HG03064 (cell line): ENCODE measurements at regions not wholly inside any gene's neighbourhood (a gene's known extent, or its start where the extent isn't known, plus 50 kb on each side); places are given as distances from the start of the nearest gene placed in this dataset.

Experiments used
- ATAC-seq: cut with Tn5 transposase; IDR thresholded peaks from one replicate; pipeline ENCODE4 v1.9.1; 2021; ENCODE audit warnings: low read depth; ENCODE audit not compliant: unreplicated experiment

DNA sequence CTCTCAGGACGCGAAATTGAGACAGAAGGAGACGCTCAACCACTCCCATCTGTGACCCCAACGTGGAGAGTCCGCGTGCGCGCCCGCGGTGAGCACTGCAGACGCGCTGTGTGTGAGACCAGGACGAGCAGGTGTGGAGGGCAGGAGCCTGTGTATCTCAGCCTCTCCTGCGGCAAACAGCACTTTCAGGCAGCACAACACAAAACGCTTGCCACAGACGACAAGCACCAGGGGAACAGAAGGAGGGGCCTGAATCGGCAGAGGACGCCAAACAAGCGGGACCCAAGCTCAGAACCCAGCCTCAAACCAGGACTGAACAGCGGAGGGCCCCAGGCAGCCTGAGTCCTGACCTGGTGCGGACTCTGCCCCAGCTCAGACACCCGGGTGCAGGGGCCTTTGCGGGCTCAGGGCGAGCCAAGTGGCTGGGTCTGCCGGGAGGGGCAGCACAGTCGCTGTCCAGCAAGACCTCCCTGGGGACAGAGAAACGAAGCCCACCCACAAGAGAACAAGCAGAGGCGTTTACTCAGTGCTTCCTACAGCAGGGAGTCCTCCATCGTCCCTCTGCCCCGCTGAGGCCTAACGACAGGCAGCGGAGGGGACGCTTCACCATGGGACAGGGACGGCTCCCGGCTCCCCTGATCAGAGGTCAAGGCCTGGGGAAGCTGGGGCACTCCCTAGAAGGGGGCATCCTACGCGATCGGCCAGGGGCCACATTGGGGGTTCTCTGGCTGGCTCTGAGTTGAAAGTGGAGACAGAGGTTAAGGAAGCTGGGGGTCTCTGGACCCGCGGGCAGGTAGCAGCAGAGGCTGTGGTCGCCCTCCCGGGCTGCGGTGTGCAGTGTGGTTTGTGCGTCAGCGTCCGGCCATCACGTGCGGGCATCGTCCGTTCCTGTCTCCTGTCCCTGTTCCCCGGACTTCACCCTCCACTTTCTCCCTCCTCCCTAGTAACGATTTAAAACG is 560.8 kb downstream of the BRD1 start:
- ATAC-seq = no peak

DNA sequence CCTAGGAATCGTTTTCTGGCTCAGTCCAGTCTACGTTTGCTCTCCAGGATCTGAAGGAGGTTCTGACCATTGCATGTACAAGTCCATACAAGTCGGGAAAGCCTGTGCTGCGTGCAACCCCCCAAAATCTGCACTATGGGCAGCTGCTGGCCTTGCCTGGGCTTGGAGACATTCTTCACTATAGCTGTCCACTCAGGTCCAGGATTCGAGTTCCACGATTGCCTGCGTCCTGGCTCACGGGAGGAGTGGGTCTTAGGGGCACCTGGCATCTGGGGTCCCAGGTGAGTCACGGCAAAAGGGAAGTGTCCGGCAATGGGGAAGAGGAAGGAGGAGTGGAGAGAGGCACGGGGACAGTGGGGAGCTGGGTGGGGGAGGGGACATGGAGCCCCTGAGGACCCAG is 563.0 kb downstream of the BRD1 start:
- no peak for ATAC-seq

DNA sequence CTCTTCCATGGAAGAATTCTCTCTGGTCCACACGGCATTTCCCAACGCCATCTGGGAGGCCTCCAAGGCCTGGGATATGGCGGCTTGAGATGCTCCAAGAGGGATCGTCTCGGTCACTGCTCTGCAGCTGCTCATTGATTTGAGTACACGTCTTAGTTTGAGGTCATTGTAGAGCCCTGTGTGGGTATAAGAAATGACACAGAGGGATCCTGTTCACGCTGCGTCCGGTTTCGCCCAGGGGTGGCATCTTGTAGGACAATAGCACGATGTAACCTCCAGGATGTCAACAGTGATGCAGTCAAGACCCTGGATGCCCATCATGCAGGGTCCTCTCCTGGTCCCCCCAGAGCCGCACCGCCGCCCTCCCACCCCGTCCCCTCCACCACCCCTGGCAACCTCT is 564.6 kb downstream of the BRD1 start:
- no peak for ATAC-seq

DNA sequence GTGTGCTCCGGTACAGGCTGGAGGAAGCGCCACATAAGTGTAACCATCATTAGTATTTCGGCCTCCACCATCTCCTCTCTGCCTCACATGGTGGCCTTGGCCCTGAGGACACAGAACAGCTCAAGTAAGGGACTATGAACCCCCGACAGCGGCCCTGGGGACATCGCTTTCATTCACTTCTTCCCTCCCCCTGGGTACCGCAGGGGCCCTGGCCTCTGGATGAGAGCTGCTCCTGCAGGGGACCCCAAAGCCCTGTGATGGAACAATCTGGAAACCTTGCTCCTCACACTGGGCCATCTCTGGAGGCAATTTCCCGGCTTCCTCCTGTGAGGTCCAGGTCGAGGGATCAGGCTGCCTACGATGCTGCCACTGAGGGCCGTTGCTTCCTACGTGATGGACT is 565.5 kb downstream of the BRD1 start:
- no peak for ATAC-seq

DNA sequence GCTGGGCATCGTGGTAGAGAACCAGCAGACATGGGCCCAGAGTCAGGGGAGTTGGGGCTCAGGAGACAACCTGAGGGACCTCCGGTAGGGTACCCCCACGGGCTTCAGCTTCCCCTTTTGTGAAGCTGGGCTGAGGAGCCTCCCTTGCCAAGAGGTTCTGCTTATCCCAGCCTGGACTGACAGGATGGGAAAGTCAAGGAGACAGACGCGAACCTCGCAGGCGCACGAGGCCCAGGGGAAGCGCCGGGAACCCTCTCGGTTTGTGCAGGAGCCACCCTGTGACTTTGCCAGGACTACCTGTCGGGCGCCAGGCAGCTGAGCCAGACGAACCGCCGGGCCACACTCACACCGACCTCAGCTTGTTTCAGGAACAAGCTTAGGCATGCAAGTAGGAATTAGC is 566.1 kb downstream of the BRD1 start:
- no peak for ATAC-seq

DNA sequence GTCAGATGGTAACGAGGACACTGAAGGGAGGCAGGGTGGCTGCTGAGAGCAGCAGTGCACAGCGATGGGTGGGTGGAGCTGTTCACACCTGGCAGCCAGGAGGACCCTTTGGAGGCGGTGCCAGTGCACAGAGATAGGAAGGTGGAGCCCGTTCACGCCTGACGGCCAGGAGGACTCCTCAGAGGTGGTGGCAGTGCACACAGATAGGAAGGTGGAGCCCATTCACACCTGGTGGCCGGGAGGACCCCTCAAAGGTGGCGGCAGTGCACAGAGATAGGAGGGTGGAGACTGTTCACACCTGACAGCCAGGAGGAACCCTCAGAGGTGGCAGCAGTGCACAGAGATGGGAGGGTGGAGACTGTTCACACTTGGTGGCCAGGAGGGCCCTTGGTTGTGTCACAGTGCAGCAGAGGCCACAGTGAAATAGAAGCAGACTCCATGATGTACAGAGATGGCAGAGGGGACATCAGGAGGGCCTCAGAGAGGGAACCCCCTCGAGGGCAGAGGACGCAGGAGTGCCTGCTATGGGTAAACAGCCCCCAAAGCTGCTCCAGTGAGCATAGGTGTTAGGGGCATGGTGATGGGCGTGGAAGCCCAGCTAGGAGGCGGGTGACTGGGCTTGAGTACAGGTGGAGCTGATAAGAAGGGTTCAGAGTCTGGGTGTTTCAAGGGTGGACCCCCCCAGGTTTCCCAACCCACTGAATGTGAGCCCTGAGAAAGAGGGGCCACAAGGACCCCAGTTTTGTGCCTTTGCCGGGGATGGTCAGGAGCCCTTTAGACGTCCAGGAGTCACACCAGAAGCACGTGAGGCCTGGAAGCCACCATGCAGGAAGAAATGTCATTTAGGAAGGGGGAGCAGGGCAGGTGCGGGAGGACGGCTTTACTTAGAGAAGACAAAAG is 566.7 kb downstream of the BRD1 start:
- no peak for ATAC-seq

DNA sequence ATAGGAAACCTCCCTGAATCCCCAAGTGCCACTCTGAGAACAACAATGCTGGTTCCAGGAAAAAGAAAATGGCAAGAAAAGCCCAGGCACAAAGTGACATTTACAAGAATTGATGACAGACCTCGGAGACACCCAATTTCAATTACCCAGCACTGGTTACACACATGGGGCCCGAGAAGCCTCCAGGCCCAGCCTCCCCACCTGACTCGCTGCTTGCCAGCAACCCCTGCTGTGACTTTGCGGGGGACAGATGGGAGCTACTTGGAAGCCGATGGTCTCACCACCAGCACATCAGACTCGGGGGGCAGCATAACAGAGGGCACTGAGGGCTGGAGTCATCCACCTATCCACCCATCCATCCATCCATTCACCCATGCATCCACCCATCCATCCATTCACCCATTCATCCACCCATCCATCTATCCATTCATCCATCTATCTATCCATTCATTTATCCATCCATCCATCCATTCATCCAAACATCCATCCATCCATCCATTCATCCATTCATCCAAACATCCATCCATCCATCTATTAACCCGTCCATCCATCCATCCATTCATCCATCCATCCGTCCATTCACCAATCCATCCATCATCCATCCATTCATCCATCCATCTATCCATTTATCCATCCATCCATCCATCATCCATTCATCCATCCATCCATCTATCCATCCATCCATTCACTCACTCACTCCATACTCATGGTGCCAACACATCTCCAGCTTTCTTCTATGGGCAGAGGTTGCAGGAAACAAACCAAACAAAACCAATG is 567.6 kb downstream of the BRD1 start:
- ATAC-seq = no peak

DNA sequence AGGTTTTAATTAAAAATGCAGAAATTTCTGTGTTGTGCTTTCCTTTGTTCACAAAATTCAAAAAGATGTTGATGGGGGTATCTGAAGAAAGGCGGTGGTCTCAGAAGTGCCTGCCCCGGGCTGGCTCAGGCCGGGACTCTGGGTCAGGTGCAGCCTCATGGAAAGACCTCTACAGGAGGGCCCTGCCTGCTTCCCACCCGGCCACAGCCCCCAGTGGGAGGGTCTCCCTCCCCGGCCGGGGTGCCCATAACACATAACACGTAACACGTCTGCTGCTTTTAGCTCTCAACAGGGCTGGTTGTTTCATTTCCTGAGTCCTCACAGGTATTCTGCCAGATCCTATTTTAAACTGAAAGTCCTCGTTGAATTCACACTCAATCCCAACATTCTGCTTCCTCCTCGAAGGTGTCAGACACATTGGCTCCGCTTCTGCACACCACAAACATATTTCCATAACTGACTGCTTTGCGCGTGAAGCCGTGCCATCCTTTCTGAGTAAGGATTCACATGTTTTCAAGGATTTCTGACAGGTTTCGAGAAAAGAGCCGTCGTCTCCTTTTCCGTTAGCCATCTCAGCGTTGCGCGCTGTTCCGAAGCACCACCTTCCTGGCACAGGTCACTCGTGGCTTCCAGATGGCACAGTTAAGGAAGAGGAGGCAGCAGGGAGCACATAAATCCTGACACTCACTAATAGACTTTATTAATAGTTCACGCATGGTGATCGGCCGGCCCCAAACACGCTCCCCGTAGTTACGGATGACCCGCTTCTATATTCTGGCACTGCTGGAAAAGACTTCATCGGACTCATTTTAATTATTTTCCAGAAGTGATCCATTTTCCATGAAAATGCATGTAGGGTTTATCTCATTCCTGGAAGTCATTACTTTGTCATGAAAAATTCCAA is 569.3 kb downstream of the BRD1 start:
- no peak for ATAC-seq

DNA sequence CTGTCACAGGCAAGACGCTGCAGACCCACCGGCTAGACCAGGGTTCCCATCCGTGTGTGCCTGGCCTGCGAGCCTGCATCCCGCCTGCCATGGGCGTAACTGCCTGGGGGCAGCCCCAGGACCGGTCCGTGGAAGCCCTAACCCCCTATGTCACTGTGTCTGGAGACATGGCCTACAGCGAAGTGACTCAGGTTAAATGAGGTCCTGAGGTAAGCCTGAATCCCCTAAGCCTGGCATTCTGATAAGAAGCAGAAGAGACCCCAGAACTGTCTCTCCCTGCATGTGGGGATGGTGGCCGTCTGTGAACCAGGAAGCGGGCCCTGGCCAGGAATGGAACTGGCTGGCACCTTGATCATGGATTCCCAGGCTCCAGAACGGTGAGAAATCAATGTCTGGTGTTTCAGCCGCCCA is 570.1 kb downstream of the BRD1 start:
- no peak for ATAC-seq

DNA sequence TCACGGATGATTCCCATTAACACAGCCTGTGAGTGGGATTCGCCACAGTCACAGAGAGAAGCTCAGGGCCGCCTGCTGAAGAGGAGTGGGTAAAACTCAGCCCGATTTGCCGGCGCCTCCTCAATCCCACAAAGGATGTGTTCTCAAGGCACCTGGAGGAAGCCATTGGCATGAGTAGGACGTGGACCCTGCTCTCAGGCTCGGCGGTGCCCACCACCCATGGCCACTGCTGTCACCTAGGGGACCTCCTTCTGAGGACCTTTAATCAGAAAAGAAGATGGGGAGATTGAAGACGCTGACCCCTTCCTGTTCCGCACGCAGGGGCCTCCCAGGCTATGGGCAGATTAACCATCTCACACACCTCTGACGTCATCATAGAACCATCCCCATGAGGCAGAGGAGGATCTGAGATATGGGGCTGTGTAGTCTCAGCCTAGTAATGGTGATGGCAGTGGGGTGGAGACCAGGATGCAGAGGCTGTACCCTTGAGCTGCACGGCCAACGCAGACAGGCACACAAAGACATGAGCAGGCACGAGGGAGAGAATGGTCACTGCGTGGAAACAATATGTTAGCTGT is 571.8 kb downstream of the BRD1 start:
- ATAC-seq = no peak

DNA sequence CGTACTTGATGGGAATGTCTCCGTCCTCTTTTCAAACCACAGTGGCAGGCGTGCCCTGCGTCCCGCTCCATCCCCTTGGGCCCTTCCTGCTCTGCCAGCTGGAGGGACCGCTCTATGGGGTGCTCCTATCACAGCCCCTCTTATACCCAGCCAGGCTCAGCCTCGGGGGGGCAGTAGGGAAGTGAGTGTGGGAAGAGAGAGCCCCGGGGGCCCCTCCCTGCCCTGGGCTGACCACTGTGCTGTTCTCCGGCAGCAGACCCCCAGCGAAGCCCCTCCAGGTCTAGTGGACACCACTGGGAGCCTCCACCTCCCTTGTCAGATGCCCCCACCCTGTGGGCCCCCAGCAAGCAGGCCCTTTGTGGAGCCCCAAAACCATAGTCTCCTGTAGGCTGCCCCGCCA is 572.5 kb downstream of the BRD1 start:
- no peak for ATAC-seq

DNA sequence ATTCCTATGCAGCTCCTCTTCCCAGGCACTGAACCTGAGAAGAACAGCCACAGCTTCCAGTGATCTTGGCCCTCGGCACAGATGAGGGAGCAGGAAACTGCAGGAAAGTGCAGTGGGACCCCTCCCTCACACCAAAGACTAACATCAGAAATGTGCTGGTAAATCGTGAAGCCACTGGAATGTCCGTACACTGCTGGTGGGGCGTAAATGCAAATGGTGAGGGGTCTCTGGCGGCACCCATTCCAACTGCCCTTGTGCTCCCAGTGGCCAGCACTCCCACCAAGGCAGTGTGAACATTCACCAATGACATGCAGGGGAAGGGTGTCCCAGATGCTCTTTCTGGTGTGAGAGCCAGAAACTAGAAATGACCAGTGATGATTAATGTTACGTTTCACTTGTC is 574.0 kb downstream of the BRD1 start:
- no peak for ATAC-seq

DNA sequence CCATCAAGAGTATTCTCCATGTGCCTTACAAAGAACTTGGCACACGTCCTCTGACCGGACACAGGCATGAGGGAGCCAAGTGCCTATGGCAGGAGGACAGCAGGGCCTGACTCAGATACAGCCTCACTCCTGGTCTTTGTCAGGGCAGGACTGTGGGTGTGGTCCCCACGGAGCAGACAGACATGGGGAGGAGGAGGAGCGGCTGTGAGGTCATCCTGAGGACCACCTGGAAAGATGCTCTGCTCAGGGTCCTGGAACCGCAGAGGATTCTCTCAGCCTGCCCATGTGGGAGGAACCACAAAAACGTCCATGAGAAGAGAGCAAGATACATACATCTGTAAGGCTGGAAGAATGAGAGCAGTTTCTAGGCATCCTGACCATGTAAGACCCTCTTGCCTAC is 576.3 kb downstream of the BRD1 start:
- ATAC-seq = no peak

DNA sequence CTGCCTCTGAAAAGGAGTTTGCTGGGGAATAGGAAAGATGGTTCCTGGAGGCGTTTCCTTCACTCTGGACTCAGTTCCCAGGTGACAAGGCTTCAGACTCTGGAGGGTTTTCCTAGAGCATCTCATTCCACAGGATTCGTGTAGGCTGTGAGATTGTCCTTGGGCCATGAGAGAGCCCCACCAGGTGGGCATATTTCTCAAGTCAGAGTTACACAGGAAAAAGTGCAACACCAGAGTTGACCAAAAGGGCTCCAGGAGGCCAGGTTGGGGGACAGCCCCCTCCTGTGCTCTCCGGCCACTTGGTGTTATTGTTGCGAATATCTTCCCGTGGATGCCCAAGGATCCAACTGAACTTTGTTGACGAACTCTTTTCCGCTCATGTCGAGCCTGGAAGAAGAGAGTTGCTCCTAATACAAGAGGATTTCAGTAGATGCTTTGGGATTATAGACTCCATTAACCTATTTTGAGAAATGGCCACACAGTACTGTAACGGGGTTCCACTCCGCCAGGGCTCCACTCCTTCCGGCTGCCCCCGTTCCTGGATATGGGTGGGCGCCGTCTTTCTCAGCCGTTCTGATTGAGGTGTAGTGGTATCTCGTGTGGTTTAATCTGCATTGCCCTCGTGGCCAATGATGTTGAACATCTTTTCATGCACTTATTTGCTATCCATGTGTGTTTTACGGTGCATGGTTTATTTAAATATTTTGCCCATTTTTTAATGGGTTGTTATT is 580.3 kb downstream of the BRD1 start:
- no peak for ATAC-seq

DNA sequence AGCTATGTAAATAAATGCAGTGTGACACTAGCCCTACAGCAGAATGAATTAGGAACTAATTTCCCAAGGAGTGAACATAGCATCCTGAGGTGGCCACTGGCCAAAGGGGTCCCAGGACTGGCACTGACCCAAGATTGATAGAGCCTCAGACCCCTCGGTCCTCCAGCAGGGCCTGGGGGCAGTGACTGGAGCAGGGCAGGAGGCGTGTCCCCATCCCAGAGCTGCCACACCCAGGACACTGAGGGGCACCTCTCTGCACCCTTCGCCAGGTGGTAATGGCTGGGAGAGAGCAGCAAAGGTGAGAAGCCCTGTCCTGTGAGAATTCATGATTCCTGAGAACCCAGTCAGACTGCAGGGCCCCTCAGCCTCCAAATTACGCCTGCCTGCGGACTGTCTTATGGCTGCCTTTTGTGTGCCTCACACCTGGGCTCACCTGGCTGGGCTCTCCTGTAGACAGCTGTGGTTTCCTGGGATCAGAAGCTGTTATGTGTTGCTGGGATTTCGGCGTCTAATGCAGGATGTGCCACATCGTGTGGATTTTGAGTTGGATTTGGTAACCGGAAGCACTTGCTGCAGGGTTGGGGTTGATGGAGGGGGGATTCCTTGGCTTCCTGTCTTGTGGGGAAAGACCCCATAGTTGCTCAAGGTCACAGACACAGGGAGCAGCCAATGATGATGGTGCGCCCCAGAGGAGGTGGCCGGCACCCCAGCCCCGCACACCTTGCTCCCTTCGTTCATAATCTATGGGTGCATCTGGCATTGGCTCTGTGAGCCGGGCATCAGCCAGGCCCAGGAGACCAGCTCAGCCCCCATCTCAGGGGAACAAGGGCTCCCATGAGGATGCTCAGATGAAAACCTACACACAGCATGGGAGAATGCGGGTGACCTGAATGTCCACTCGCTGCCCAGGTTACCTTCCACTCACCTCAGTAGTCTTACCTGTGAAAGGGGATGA is 582.9 kb downstream of the BRD1 start:
- no peak for ATAC-seq

DNA sequence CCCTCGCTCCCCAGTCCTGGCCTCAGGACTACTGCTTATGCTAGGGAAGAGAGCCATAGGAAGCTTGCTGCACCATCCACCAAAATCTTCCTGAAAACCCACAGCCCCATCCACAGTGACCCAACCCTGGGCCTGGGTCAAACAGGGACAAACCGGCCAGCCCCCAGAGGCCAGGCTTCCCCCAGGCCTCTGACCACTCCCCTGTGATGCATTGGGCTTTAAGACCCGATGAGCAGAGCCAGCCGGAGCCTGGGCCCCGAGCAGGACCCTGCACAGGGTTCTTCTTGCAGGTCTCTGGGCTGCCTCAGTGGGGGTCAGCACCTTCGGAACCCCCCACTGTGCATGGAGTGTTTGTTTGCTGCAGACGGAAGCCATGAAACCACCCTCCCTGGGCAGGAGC is 583.7 kb downstream of the BRD1 start:
- no peak for ATAC-seq

DNA sequence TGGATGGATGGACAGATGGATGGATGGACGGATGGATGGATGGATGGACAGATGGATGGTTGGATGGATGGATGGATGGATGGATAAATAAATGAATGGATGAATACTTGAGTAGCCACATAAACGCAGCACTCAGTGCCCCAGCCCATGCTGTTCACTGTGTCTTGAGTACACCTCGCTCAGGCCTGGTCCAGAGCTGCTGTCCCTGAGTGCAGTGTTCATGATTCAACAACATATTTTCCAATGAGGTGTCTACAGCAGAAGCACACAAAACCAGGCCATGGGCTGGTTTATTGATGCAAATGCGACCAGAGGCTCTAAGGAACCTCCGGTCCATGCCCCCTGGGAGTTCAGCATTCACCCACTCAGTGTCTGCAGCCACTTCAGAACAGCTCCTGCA is 584.3 kb downstream of the BRD1 start:
- no peak for ATAC-seq

DNA sequence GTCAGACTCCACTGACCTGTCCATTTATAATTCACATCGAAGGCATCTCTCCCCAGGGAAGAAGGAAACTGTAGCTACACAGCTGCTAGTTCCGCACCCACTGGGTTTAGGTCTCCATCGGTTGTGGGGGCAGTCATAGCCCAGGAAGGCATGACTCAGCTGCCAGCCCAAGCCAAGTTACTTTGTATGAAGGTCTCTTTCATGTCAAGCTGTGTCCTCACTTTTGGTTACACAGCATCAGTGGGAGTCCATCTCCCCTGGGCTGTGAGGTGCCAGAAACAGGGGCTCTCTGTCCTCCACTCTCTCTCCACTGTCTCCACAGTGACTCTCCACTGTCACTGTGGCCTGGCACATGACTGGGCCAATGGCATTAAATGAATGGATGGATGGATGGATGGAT is 585.2 kb downstream of the BRD1 start:
- ATAC-seq = no peak
